Skeletal muscle cell (primary cell): ENCODE measurements at regions not wholly inside any gene's neighbourhood (a gene's known extent, or its start where the extent isn't known, plus 50 kb on each side); places are given as distances from the start of the nearest gene placed in this dataset.

Source experiments
- DNase-seq: peaks from one replicate; pipeline ENCODE4 v3.0.0-alpha.2; 2010; ENCODE audit warnings: low read depth
- H3K4me3 ChIP-seq: 2 replicates; pipeline ENCODE4 v1.5.1; 2011; ENCODE audit warnings: low read depth, mild to moderate bottlenecking, control low read depth, low read length, moderate library complexity

DNA sequence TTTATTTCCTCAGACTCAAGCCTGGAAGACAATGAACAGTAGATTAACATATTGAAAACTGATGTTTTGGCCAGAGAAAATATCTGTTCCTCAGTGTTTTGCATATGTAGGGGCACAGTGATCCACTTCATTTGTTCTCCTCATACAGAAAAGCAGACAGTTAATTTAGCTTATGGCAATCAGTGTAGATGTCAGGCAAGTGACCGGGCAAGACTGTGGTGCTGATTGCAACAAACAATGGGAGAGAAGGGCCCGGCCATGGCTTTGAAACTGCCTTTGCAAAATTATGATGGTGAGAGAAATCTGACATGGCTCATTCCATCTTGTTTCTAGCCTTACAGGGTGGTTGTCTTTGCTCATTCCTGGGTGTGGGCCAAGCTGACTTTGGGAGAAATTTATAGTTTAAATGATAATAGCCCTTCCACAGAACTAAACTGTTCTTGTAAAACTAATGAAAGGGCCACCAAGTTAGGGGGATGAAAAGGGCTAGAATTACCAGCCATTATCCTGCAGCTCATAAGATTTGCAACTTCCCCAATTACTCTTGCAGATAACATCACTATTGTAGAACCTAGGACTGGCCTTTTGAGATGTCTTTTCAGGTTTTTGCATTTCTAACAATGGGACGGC lies 220.3 kb downstream of the KTN1 start:
- no peak for DNase-seq
- H3K4me3 ChIP-seq = no peak overlapping the region

- no peak for DNase-seq
- H3K4me3 ChIP-seq = no peak overlapping the region
Measured at GRCh38 chr14:55801121-55801520, 221.1 kb downstream of the KTN1 start.

- DNase-seq = no peak
- no peak overlapping the region for H3K4me3 ChIP-seq
Measured at GRCh38 chr14:55802986-55803872, 223.2 kb downstream of the KTN1 start.

- no peak overlapping the region for H3K4me3 ChIP-seq
- DNase-seq = no peak
Measured at GRCh38 chr14:55803873-55804553, 224.0 kb downstream of the KTN1 start.

- no peak overlapping the region for H3K4me3 ChIP-seq
- no peak for DNase-seq
Measured at GRCh38 chr14:55805250-55805649, 225.2 kb downstream of the KTN1 start.

- no peak overlapping the region for H3K4me3 ChIP-seq
- DNase-seq = peak; percentile 52
Measured at GRCh38 chr14:55807053-55807880, 227.3 kb downstream of the KTN1 start.

DNA sequence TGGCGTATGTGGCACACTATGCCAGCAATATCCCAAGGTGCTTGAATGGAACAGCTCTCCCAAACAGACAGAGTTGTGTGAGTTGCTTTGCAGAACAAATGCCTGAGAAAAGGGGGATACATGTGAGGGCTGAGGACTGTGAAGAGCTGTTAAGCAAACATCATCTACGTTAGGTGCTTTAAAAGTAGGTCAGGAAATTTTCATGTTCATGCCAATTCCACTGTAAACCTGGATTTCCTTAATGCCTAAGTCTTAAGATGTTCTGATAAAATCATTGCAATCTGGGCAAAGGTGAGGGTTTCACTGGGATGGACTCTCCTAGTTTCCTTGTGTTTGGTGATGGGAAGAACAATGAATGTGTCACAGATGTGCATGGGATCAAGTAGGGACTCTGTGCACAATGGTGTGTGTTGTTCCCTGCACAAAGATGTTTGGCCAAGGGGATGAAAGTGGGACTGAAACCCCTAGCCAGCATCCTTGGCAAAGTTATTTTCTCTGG lies 227.9 kb downstream of the KTN1 start:
- no peak for DNase-seq

DNA sequence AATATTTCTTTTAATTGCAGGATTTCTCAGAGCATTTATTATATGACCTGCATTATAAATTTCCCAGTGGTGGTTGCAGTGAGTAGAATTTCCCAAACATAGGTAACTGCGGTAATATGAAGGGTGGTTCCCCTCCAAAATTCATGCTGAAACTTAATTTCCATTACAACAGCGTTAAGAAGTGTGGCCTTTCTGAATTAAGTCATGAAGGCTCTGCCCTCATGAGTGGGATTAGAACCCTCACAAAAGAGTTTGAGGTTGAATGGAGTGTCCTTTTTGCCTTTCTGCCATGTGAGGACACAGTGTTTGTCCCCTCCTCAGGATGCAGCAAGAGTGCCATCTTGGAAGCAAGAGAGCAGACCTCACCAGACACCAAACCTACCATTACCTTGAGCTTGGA lies 233.6 kb downstream of the KTN1 start:
- H3K4me3 ChIP-seq = no peak overlapping the region
- no peak for DNase-seq

More for the DNA sequence above, 227.9 kb downstream of the KTN1 start:
- no peak overlapping the region for H3K4me3 ChIP-seq

DNA sequence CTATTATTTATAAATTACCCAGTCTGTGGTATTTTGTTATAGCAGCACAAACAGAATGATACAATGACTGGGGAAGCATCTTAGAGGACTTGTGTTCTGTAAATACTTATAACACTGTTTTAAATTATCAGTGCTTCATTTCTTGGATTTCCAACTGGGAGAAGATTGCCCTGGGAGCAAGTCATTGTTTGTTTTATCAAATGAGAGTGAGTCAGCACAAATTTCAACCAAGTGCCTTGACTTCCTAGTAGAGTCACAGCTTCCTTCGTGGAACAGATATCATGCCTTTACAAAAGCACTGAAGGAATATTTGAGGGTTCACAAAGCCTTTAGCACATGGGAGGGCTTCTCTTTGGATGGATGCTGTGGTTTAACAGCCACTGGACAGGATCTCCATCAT lies 234.1 kb downstream of the KTN1 start:
- DNase-seq = no peak

GRCh38 chr14:55814873-55815272 lies 234.9 kb downstream of the KTN1 start:
- no peak overlapping the region for H3K4me3 ChIP-seq
- DNase-seq = no peak

More for the DNA sequence above, 234.1 kb downstream of the KTN1 start:
- H3K4me3 ChIP-seq = no peak overlapping the region

- no peak for DNase-seq
- no peak overlapping the region for H3K4me3 ChIP-seq
Measured at GRCh38 chr14:55816225-55816624, 236.2 kb downstream of the KTN1 start.

GRCh38 chr14:55819610-55820304 lies 239.8 kb downstream of the KTN1 start:
- no peak for DNase-seq
- no peak overlapping the region for H3K4me3 ChIP-seq

DNA sequence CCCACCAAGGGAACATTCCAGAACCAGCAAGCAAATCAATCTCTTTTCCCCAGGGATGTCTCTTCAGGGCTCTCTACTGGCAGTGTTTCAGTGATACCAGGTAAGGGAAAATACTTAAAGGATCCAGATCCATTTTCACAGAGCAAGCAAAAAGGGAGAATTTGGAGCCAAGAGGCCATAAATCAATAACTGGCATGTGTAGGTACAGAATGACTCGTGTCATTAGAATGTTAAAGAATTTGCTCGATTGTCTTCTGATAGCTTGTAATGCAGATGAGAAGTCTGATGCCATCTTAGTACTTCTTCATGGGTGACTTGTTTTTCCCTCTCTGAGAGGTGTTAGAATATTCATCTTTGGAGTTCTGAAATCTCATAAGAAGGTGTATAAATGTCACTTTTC lies 242.9 kb downstream of the KTN1 start:
- no peak overlapping the region for H3K4me3 ChIP-seq
- DNase-seq = no peak

DNA sequence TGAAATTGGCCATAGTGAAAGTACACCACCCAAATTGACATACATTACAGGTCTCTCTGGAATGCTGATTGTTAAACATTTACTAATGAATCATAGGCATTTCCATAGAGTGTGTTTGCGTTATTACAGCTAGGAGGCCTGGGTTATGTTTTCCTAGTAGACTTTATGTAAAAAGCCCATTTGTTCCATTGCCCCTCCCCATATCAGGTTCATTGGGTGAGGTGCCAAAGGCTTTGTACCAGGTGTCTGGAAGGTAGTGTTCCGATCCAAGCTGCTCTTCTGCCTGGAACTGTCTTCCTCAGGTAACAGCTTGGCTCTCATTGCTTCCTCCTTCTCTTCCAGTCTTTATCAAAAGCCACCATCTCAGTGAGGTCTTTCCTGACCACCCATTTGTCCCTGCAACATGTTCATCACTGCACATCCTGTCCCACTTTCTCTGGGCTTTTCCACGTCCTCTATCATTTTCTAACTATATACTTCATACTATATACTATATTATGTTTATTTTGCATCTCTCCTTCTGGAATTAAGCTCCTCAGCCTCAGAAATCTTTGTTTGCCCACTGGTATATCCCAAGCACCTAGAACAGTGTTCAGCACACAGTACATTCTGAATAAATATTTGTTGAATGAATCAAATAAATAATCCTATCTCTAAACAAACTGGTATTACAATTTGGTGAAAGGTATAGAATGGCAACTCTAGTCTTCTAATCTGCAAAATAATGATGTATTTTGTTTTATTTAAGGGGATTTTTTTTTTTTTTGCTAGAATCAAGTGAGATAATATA lies 252.3 kb downstream of the KTN1 start:
- DNase-seq = no peak

DNA sequence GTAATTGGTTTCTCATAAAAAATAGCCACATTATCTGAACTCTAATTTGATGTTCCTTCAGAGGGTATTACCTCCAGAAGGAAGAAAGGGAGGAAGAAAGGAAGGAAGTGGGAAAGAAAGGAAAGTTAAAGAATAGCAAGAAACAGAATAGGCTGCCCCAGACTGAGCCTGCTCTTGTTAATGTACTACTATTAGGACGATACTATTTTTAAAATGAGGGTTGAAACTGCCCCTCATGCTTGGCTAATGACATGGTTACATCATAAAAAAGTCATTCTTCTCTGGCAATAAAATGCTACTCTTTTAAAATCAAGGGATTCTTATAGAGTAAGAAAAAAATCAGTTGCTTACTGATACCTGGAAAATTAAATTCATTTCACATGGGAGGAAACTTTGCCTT lies 253.0 kb downstream of the KTN1 start:
- DNase-seq = no peak
- H3K4me3 ChIP-seq = no peak overlapping the region

More for the DNA sequence above, 252.3 kb downstream of the KTN1 start:
- H3K4me3 ChIP-seq = no peak overlapping the region

DNA sequence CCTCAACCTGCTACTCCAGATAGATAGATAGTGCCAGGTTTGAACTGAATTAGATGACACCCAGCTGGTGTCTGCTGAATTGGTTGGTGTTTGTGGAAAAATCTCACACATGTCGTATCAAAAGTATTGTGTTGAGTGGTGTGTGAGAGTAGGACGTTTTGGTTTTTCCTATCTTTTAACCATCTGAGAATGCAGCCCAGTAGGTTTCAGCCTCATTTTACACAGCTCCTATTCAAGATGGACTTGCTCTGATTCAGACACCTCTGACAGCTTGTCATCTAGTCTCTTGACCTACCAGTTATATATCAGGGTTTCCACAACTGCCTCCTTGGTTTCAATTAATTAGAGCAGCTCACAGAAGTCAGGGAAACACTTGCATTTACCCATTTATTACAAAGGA lies 254.4 kb downstream of the KTN1 start:
- DNase-seq = no peak
- H3K4me3 ChIP-seq = no peak overlapping the region

DNA sequence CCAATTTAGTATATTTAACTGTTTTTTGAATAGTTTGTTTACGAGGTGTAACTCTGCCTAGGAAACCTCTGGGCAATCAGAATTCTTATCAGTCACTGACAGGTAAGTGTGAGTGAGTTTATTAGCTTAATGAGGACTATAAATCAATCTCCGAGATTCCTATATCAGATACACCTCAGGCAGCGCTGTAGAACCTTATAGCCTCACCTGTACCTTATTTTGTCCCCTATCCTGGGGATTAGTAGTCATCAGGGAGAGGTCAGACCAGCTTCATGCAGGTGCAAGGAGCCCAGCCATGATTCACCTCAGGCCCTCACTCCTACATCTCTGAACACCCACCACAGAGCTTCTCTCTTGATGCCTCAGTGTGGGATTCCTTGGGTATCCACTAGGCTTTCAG lies 256.0 kb downstream of the KTN1 start:
- no peak overlapping the region for H3K4me3 ChIP-seq
- DNase-seq = no peak

DNA sequence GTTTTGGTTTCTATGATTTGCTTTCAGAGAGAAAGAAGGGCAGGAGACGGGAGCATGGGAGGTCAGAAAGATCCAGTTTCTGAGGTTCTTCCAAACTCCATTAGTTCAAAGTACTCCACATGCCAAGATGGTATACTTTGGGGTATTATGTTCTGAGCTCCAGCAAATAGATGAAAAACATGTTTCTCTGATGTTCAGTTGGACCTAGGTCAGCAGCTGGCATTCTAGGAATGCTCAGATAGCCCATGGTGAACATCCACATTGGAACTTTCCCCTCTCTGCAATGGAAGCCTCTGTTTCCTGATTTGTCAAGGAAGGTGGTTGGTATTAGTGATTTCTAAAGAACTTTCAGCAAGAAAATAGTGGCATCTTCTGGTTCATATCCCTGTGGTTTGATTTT lies 257.5 kb downstream of the KTN1 start:
- DNase-seq = no peak
- no peak overlapping the region for H3K4me3 ChIP-seq
